GM23338 (cell line): ENCODE measurements at regions not wholly inside any gene's neighbourhood (a gene's known extent, or its start where the extent isn't known, plus 50 kb on each side); places are given as distances from the start of the nearest gene placed in this dataset.

Experiments
- CREB1 ChIP-seq: fragments of 250-450 bp; sonication (Bioruptor Pico); IDR thresholded peaks from 2 replicates; pipeline ENCODE4 v1.5.0; 2020; ENCODE audit warnings: low read depth, mild to moderate bottlenecking, moderate library complexity
- EZH2 ChIP-seq: fragments of 200-600 bp; sonication (generic); IDR thresholded peaks from one replicate; pipeline ENCODE4 v1.8.0; 2017; ENCODE audit warnings: antibody characterized with exemption, mild to moderate bottlenecking, low read depth; ENCODE audit not compliant: unreplicated experiment
- JUNB ChIP-seq: IDR thresholded peaks from one replicate; pipeline ENCODE4 v1.6.1; 2016; ENCODE audit warnings: antibody characterized with exemption; ENCODE audit not compliant: unreplicated experiment
- POLR2AphosphoS5 ChIP-seq: IDR thresholded peaks from 2 replicates; pipeline ENCODE4 v1.6.1; 2016; ENCODE audit warnings: antibody characterized with exemption, low read depth
- STAT1 ChIP-seq: IDR thresholded peaks from one replicate; pipeline ENCODE4 v1.6.1; 2016; ENCODE audit warnings: antibody characterized with exemption; ENCODE audit not compliant: unreplicated experiment
- ZNF114 ChIP-seq: fragments of 250-450 bp; sonication (Bioruptor Pico); IDR thresholded peaks from 2 replicates; pipeline ENCODE4 v1.5.0; 2020; ENCODE audit warnings: mild to moderate bottlenecking, moderate library complexity
- TF ChIP-seq, protein P1 (sequence below): IDR thresholded peaks from one replicate; pipeline ENCODE4 v1.6.1; 2018; ENCODE audit warnings: antibody characterized with exemption; ENCODE audit not compliant: unreplicated experiment
- TF ChIP-seq, protein P2 (sequence below), 2 experiments: fragments of 200-600 bp in 1 of 2; sonication (generic) in 1 of 2; conservative IDR thresholded peaks; 2 replicates each; pipeline versions ENCODE4 v1.5.1 to v1.6.1; 2016 to 2017; ENCODE audit warnings: antibody characterized with exemption in 2 of 2, low read depth in 2 of 2, mild to moderate bottlenecking in 2 of 2, moderate library complexity in 1 of 2

DNA sequence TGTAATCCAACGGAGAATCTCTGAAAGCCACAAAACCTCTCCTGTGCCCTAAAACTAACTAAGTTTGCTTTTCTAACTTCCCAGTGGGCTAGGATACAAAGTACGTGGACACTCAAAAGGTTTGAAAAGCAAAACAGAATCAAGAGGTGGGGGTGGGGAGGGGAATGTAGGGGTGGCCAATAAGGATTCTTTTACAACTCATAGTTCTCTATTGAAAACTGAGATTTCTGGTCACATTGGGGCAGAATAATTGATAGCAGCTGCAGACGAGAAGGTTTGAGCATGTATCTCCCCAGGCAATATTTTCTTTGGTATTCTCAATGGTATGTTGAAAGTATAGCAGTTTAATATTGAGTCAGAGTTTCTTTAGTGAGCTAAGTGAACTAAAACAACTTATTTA lies 376.7 kb upstream of the CITED2 start:
- TF ChIP-seq CREB1 (CRISPR knock-in tag): no peak
- TF ChIP-seq STAT1: no peak
- TF ChIP-seq, protein P1, sequence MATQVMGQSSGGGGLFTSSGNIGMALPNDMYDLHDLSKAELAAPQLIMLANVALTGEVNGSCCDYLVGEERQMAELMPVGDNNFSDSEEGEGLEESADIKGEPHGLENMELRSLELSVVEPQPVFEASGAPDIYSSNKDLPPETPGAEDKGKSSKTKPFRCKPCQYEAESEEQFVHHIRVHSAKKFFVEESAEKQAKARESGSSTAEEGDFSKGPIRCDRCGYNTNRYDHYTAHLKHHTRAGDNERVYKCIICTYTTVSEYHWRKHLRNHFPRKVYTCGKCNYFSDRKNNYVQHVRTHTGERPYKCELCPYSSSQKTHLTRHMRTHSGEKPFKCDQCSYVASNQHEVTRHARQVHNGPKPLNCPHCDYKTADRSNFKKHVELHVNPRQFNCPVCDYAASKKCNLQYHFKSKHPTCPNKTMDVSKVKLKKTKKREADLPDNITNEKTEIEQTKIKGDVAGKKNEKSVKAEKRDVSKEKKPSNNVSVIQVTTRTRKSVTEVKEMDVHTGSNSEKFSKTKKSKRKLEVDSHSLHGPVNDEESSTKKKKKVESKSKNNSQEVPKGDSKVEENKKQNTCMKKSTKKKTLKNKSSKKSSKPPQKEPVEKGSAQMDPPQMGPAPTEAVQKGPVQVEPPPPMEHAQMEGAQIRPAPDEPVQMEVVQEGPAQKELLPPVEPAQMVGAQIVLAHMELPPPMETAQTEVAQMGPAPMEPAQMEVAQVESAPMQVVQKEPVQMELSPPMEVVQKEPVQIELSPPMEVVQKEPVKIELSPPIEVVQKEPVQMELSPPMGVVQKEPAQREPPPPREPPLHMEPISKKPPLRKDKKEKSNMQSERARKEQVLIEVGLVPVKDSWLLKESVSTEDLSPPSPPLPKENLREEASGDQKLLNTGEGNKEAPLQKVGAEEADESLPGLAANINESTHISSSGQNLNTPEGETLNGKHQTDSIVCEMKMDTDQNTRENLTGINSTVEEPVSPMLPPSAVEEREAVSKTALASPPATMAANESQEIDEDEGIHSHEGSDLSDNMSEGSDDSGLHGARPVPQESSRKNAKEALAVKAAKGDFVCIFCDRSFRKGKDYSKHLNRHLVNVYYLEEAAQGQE: no peak
- TF ChIP-seq, protein P2, sequence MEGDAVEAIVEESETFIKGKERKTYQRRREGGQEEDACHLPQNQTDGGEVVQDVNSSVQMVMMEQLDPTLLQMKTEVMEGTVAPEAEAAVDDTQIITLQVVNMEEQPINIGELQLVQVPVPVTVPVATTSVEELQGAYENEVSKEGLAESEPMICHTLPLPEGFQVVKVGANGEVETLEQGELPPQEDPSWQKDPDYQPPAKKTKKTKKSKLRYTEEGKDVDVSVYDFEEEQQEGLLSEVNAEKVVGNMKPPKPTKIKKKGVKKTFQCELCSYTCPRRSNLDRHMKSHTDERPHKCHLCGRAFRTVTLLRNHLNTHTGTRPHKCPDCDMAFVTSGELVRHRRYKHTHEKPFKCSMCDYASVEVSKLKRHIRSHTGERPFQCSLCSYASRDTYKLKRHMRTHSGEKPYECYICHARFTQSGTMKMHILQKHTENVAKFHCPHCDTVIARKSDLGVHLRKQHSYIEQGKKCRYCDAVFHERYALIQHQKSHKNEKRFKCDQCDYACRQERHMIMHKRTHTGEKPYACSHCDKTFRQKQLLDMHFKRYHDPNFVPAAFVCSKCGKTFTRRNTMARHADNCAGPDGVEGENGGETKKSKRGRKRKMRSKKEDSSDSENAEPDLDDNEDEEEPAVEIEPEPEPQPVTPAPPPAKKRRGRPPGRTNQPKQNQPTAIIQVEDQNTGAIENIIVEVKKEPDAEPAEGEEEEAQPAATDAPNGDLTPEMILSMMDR (conservative IDR thresholded peaks at IDR 0.05; ENCODE audit: low read depth in 2 of 2): no peak
- TF ChIP-seq JUNB: no peak
- no peak for TF ChIP-seq EZH2
- TF ChIP-seq POLR2AphosphoS5: no peak
- no peak for TF ChIP-seq ZNF114 (CRISPR knock-in tag)
